ENCODE measurements at regions not wholly inside any gene's neighbourhood (a gene's known extent, or its start where the extent isn't known, plus 50 kb on each side); places are given as distances from the start of the nearest gene placed in this dataset.

- no peak for DNase-seq
These were observed 372.7 kb upstream of the HSF2 start for GRCh38 chr6:122026582-122027369.

- peak; percentile 23 for DNase-seq
These were observed 370.4 kb upstream of the HSF2 start for GRCh38 chr6:122028933-122029522.

DNA sequence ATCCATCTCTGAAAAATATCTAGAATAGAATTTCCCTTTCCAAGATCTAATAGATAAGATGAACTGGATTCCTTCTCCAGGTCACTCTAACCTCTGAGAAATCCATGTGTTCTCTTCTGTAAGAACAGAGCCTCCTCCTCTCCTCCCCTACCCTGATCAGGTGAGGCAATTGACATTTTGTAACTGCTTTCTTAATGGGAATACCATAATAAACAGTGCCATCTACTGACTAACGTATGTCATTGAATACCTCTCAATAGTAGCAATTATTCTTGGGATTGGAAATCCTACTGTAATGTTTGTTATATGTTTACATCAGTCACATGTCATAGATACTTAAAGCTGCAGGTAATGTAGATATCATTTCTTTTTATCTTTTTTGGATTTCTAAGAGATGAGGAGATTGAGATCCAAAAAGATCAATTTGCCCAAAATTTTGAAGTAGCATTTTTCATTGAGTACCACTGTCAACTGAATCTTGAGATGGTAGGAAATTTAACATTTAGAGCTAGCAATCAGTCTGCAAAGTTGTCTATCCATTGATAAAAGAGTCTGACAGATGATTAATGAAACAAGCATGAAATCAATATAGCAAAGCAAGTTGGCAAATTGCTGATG, 365.8 kb upstream of the HSF2 start:
- DNase-seq, result peak; percentile 76

- DNase-seq, result no peak
These were observed 364.3 kb upstream of the HSF2 start for GRCh38 chr6:122035173-122035572.

DNA sequence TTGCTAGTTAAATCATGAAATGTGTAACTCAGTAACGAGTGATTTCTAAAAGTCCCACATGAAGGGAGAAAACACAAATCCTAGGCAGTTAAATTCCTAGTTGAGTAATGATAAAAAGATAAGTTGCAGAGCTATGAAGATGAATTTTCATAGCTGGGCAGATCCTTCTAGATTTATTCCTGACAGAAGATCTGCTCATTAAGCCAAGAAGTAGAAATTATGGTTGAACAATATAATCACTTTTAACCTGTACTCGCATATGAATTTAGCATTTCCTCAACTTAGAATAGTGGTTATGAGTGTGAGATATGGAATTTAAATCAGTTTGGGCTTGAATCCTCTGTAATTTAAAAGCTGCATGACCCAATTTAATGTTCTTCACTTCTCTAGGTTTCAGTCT, 359.2 kb upstream of the HSF2 start:
- DNase-seq, result no peak

- DNase-seq, result no peak
These were observed 357.1 kb upstream of the HSF2 start for GRCh38 chr6:122042380-122042779.

- no peak for DNase-seq
These were observed 356.3 kb upstream of the HSF2 start for GRCh38 chr6:122042960-122043735.

- DNase-seq, result no peak
These were observed 350.9 kb upstream of the HSF2 start for GRCh38 chr6:122048570-122048969.

- DNase-seq, result no peak
These were observed 350.1 kb upstream of the HSF2 start for GRCh38 chr6:122049341-122049740.

GRCh38 chr6:122050242-122050755, 349.2 kb upstream of the HSF2 start:
- no peak for DNase-seq

DNA sequence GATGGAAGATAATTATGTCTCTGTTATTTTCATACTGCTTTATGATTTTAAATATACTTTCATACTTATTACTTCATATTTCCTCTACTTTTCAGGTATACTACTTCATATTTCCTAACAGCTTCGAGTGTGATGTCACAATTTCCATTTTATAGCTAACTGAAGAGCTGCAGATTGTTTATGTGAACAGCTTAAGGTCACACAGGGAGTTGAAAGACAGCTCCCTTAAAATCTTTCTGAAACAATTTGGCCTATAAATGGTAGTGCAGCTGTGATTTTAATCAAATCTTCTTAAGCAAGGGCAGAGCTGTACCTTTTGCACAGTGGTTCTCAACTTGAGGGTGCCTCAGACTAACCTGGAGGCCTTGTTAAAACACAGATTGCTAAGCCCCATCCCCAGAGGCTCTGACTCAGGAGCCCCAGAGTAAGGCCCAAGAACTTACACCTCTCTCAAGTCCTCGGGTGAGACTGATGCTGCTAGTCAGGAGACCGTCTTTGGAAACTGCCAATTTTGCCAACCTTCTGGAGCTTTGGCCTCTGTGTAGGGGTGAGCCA, 347.0 kb upstream of the HSF2 start:
- DNase-seq, result no peak

- DNase-seq, result no peak
These were observed 339.5 kb upstream of the HSF2 start for GRCh38 chr6:122059918-122060317.

DNA sequence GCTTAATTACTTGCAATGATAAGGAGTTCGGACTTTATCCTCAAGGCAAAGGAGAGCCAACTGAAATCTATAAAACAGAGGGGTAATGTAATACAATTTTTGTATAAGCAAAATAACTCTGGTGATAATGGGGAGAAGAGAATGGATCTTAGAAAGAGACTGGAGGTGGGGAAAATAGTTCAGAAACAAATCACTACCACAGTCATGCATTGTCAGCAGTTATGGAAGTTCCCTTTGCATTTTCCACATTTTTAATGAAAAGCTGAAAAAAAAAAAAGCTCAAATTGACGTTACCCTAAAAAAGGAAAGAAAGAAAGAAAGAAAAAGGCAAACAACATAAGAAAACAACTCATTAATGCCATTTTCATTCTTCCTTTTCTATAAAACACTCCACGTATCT, 337.6 kb upstream of the HSF2 start:
- no peak for DNase-seq

DNA sequence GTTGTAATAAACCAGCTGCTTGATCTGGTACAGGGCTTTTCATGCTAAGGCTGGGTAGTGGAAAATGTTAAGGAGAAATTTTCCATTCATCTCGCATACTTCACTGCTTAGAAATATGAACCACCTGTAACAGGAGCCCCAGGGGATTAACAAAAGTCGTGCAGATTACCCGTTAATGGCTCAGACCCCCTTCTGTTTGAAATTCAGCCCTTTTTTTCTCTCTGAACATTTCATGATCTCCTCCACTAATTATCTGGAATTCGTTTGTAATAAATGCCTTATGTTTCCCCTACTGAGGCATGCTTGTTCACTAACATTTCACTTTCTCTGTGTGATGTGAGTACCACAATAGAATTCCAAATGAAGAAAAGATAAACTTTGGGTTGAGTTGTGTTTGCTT, 336.4 kb upstream of the HSF2 start:
- DNase-seq, result no peak

- DNase-seq, result no peak
These were observed 335.7 kb upstream of the HSF2 start for GRCh38 chr6:122063761-122064160.

GRCh38 chr6:122066200-122066599, 333.3 kb upstream of the HSF2 start:
- DNase-seq, result no peak

DNA sequence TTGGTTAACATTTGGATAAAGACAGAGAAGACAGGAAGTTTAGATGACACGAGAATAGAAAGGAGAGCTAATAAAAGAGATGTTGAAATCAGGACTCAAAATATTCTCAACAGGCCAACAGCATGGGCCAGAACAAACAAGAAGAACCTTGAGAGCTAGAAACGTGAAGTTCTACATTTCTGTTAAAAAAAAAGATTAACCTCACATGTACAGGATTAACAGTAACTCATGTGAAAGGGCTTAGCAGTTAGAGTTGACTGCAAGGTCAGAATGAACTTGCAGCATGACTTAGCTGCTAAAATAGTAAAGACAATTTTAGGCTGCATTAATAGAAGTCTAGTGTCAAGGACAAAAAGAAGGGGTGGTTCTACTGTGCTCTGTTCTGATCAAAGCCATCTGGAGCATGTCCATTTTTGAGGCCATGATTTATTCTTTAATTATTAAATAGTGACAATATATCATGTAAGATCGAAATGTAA, 331.1 kb upstream of the HSF2 start:
- no peak for DNase-seq

DNA sequence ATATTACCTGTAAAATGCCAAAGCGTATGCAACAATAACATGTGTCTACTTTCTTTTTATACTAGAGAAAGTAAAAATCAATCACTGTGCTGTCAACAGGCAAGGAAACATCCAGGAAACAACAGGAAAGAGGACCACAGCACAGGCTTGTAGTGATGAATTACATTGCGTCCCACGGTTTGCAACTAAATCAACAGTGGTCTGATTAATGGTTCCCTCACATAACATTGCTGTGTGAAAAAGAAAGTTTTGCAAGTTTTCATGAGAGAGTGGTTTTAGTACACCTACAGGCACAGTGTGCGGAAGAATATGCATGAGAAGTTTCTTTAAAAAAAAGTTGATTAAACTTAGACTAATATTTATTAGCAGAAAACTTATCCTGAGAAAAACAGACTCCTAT, 329.5 kb upstream of the HSF2 start:
- DNase-seq, result no peak

DNA sequence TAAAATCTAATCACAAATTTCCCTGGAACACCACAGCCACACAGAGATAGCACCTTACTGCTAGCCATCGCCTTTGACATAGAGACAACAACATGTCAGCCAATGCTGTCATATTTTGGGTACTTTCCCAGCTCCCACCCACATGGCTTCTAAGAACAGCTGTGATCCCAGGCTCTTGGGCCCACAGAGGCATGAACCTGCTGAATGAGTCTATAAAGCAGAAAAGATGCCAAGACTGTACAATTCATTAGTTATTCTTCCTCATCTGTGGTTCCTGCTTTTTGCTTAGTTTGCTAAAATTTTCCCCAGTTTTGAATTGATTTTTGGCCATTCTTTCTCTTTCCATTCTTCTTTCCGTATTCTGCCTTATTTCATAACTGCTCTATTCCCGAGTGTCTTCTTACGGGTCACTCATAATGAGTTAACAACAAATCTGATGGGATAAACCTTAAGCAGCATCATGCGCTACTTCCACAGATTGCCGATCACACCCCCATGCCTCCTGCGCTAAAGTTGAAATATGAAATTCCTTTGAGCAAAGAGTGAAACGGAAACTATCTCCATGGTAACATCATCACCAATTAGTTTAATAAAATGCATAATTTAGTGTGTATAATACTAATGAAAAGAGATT, 327.3 kb upstream of the HSF2 start:
- DNase-seq, result no peak

DNA sequence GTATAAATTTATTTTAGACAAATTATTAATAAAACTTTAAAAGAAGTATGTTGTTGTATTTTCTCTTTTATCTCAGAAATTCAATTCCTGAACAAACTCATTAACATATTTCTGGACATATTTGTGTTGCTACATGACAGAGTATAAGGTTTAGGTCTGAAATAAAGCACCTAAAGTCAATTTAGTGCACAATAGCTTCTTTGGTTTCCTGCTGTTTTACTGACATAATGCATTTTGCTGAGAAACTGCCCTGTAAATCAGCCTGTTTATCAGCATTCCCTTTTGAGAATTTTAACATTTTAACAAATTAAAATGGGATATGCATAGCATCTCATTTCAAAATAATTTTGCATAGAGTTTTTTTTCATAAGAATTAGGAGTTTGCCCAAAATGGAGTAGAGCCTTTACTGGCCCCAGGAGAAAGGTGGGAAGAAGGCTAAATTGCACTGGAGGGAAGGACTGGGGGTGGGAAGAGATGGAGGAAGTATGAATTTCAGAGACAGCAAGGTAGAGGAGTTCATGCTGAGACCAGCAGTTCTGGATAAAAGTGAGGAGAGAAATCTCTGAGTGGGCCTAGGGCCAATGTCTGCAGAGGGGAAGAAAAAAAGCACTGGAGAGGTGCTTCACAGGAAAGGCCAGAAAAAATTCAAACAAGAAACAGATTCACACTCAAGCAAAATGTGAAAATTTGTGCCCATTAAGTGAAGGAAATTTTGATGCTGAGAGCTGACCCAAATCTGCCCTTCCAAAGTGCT, 324.2 kb upstream of the HSF2 start:
- DNase-seq, result no peak

DNA sequence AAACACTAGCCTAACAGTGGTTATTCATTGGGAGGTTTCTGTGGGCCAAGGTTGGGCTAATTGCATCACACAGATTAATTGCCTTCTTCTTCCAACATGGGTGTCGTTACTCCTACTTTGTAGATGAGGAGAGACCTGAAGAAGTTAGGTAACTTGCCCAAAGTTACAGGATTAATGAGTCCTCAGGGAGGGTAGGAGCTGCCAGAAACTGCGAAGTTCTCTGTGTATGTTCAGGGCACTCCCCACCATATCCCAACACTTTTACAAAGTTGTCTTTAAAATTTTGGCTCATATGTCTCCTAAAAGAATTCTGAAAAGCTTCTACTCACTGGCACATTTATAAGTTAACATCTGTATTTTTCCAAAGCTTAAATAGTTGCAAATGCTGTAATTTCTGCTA, 323.5 kb upstream of the HSF2 start:
- no peak for DNase-seq

DNA sequence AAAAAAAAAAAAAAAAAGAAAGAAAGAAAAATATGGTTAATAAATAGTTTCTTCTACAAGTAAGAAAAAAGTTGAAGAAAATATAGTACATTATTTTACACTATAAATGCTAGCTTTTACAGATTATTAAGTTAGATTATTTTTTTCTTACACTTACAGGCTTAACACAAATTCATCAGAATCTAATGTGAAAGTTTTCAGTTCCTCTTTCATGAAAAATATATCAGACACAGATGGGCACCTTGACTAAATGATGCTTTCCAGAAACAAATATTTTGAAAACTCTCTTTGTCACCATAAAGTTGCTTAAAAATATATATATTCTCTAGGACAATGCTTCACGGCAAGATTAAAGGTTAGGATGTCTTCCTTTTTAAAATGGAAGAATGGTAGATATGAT, 321.8 kb upstream of the HSF2 start:
- no peak for DNase-seq
